ENCODE measurements at regions not wholly inside any gene's neighbourhood (a gene's known extent, or its start where the extent isn't known, plus 50 kb on each side); places are given as distances from the start of the nearest gene placed in this dataset.

DNA sequence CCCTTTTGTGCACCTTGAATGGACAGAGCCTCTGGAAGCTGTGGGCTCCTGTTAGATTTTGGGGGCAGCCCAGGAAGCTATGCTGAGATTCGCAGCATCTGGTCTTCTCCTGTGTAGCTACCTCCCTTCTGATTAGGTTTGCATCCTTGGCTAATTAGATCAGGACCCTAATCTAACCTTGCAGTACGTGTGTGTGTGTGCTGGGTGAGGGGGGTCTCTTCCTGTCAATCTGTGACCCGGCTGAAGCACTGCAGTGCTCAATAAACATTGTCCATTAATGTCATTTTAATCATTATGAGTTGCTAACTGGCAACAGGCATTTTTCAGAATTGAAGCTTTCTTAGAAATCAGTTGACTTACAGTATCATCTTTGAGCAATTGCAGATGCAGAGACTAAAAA, 229.1 kb upstream of the STXBP5 start:
- H3K79me2 ChIP-seq (ENCODE audit: insufficient read depth, low read depth) = no peaks in the 10 kb centered on the region
- H3K9ac ChIP-seq = no peak overlapping the region
- H3K4me3 ChIP-seq (IDR thresholded peaks at IDR 0.05; ENCODE audit: insufficient read depth, low read depth, low read length) = no peak overlapping the region
- H4K20me1 ChIP-seq (ENCODE audit: insufficient read depth) = no peaks in the 10 kb centered on the region
- H3K4me1 ChIP-seq (ENCODE audit: low read depth, poor library complexity, severe bottlenecking) = no peaks in the 10 kb centered on the region
- no peaks in the 10 kb centered on the region for H3K36me3 ChIP-seq (ENCODE audit: insufficient read depth)
- no peak overlapping the region for H2AFZ ChIP-seq (ENCODE audit: low read depth)
- no peak overlapping the region for H3K27ac ChIP-seq
- no peaks in the 10 kb centered on the region for H3K27me3 ChIP-seq (ENCODE audit: insufficient read depth, low read depth)
- H3K4me2 ChIP-seq = no peak overlapping the region
- TF ChIP-seq, protein P1, sequence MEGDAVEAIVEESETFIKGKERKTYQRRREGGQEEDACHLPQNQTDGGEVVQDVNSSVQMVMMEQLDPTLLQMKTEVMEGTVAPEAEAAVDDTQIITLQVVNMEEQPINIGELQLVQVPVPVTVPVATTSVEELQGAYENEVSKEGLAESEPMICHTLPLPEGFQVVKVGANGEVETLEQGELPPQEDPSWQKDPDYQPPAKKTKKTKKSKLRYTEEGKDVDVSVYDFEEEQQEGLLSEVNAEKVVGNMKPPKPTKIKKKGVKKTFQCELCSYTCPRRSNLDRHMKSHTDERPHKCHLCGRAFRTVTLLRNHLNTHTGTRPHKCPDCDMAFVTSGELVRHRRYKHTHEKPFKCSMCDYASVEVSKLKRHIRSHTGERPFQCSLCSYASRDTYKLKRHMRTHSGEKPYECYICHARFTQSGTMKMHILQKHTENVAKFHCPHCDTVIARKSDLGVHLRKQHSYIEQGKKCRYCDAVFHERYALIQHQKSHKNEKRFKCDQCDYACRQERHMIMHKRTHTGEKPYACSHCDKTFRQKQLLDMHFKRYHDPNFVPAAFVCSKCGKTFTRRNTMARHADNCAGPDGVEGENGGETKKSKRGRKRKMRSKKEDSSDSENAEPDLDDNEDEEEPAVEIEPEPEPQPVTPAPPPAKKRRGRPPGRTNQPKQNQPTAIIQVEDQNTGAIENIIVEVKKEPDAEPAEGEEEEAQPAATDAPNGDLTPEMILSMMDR (conservative IDR thresholded peaks at IDR 0.05; ENCODE audit: low read depth, low read length) = no peak

DNA sequence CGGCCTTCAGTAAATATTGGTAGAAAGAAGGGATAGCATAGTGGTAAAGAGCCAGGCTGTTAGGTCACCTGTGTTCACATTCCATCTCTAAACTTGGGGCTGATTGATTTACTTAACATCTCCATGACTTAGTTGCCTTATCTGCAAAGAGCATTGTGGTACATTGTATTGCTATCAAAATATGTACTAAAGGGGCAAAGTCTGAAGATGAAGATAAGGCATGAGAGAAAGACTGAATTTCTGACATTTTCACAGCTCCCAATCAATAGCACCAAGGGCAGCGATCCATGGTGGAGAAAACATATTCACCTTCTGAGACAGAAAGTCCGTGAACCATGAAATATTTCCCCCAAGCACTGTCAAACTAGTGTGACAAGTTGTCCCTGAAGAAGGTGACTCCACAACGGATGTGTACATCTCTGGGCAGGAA, 223.3 kb upstream of the STXBP5 start:
- Histone ChIP-seq H4K20me1 (ENCODE audit: insufficient read depth) (no peaks in the 10 kb centered on the region), H2AFZ (ENCODE audit: low read depth) (no peak overlapping the region), H3K9ac (no peak overlapping the region), H3K79me2 (ENCODE audit: insufficient read depth, low read depth) (no peaks in the 10 kb centered on the region), H3K4me2 (no peak overlapping the region), H3K27ac (no peak overlapping the region), H3K27me3 (ENCODE audit: insufficient read depth, low read depth) (no peaks in the 10 kb centered on the region), H3K4me1 (ENCODE audit: low read depth, poor library complexity, severe bottlenecking) (no peaks in the 10 kb centered on the region), H3K4me3 (IDR thresholded peaks at IDR 0.05; ENCODE audit: insufficient read depth, low read depth, low read length) (no peak overlapping the region), H3K36me3 (ENCODE audit: insufficient read depth) (no peaks in the 10 kb centered on the region)
- TF ChIP-seq, protein P1 (conservative IDR thresholded peaks at IDR 0.05; ENCODE audit: low read depth, low read length) = no peak

DNA sequence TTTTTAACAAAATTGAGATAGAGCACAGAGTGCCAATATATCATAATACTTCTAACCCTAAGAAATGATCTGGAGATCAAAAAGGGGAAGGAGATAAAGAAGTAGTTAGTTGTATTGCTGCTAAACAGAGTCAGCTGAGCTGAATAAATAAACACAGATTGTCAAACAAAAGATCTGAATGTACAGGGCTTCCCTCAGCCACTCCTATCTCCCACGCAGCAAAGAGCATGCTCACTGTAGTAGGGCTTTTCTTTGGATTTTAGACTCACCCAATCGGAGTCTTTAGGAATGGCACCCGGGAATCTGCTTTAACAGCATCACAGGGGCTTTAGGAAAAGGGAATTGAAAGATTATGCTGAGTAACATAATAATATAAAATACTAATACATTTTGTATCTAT, 222.2 kb upstream of the STXBP5 start:
- Histone ChIP-seq H3K36me3 (ENCODE audit: insufficient read depth) (no peaks in the 10 kb centered on the region), H3K4me2 (no peak overlapping the region), H3K4me3 (IDR thresholded peaks at IDR 0.05; ENCODE audit: insufficient read depth, low read depth, low read length) (no peak overlapping the region), H3K9ac (no peak overlapping the region), H3K79me2 (ENCODE audit: insufficient read depth, low read depth) (no peaks in the 10 kb centered on the region), H3K27ac (no peak overlapping the region), H3K4me1 (ENCODE audit: low read depth, poor library complexity, severe bottlenecking) (no peaks in the 10 kb centered on the region), H3K27me3 (ENCODE audit: insufficient read depth, low read depth) (no peaks in the 10 kb centered on the region), H2AFZ (ENCODE audit: low read depth) (no peak overlapping the region), H4K20me1 (ENCODE audit: insufficient read depth) (no peaks in the 10 kb centered on the region)
- TF ChIP-seq, protein P1 (conservative IDR thresholded peaks at IDR 0.05; ENCODE audit: low read depth, low read length) = no peak

DNA sequence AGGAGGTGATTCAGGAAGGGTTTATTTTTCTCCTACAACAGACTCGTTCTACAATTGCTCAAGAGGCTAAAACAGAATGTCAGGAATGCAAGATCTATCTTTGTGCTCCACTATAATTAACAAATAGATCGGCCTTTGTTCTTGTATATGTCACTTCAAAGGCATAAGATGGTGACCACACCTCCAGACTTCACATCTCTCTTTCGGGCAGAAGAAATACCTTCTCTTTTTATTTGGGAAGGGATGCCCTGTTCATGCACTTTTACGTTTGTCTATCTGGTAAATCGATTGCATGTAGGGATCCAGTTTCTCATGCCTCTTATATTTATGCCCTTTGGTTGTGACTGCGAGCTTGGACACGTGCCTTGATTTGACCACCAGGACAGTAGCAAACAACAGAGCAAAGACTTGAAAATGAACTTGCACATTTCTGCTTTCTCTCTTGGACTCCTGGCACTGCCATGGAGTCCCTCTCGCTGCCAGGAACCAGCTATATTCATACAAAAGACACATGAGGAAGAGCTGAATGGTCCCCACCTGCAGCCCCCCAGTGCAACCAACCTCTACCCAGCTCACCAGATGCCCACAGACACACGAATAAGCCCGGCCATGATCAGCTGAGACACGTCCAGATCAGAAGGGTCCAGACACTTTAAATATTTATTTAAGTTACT, 219.8 kb upstream of the STXBP5 start:
- Histone ChIP-seq H3K4me2 (no peak overlapping the region), H3K4me3 (IDR thresholded peaks at IDR 0.05; ENCODE audit: insufficient read depth, low read depth, low read length) (no peak overlapping the region), H2AFZ (ENCODE audit: low read depth) (no peak overlapping the region)

More for the DNA sequence above, 219.8 kb upstream of the STXBP5 start:
- TF ChIP-seq, protein P1 (conservative IDR thresholded peaks at IDR 0.05; ENCODE audit: low read depth, low read length) = no peak
- Histone ChIP-seq H3K4me1 (ENCODE audit: low read depth, poor library complexity, severe bottlenecking) (no peaks in the 10 kb centered on the region), H3K79me2 (ENCODE audit: insufficient read depth, low read depth) (no peaks in the 10 kb centered on the region), H4K20me1 (ENCODE audit: insufficient read depth) (no peaks in the 10 kb centered on the region), H3K9ac (no peak overlapping the region), H3K27ac (no peak overlapping the region), H3K36me3 (ENCODE audit: insufficient read depth) (no peaks in the 10 kb centered on the region), H3K27me3 (ENCODE audit: insufficient read depth, low read depth) (no peaks in the 10 kb centered on the region)

All from KMS-11 (cell line).